ENCODE measurements at regions not wholly inside any gene's neighbourhood (a gene's known extent, or its start where the extent isn't known, plus 50 kb on each side); places are given as distances from the start of the nearest gene placed in this dataset.

DNA sequence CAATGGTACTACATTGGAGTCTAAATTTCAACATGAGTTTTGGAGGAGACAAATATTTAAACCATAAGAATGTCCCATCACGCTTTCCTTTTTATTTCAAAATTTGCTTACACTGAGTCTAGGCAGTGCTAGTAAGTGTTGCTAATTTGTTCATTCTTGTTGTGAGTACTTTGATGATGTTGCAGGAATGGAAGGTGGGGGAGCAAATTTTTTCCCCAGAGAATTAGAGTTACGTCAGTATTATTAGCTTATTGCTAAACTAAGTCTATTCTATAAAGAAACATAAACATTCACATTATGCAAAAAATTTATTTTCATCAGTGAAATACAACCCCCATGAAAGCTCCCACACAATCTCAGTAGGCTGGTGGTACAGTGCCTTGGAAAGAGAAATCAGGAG, 88.0 kb downstream of the BLID start:
- TF ChIP-seq, protein P1, sequence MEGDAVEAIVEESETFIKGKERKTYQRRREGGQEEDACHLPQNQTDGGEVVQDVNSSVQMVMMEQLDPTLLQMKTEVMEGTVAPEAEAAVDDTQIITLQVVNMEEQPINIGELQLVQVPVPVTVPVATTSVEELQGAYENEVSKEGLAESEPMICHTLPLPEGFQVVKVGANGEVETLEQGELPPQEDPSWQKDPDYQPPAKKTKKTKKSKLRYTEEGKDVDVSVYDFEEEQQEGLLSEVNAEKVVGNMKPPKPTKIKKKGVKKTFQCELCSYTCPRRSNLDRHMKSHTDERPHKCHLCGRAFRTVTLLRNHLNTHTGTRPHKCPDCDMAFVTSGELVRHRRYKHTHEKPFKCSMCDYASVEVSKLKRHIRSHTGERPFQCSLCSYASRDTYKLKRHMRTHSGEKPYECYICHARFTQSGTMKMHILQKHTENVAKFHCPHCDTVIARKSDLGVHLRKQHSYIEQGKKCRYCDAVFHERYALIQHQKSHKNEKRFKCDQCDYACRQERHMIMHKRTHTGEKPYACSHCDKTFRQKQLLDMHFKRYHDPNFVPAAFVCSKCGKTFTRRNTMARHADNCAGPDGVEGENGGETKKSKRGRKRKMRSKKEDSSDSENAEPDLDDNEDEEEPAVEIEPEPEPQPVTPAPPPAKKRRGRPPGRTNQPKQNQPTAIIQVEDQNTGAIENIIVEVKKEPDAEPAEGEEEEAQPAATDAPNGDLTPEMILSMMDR (IDR thresholded peaks at IDR 0.05; ENCODE audit: control extremely low read depth, extremely low read depth) = no peak
- no peak overlapping the region for H3K27ac ChIP-seq (ENCODE audit: low read depth in 1 of 2, low read length in 1 of 2)
- H3K9me3 ChIP-seq (ENCODE audit: control insufficient read depth in 4 of 4, insufficient read depth in 3 of 4, low read length in 3 of 4) = peaks cover 0 to 4% (median 0%) of the 10 kb centered on the region in 4 donors
- ATAC-seq (ENCODE audit: insufficient read depth, low FRiP score) (no peak), DNase-seq (no peak)
- no peaks in the 10 kb centered on the region for H3K4me1 ChIP-seq (ENCODE audit: control insufficient read depth in 5 of 5, insufficient read depth in 5 of 5, low read length in 5 of 5)
- no peak overlapping the region for H3K4me3 ChIP-seq
- 88 to 90% methylated on average over 2 of the region's 2 CpGs for WGBS, 2 donors
- H3K36me3 ChIP-seq (ENCODE audit: control insufficient read depth in 4 of 4, insufficient read depth in 4 of 4, low read length in 4 of 4) = no peaks in the 10 kb centered on the region
- no peaks in the 10 kb centered on the region for H3K27me3 ChIP-seq (ENCODE audit: control insufficient read depth in 3 of 3, insufficient read depth in 3 of 3, low read length in 2 of 3)
- no peak overlapping the region for H3K9ac ChIP-seq (ENCODE audit: insufficient read depth in 1 of 2, low read length in 2 of 2)

DNA sequence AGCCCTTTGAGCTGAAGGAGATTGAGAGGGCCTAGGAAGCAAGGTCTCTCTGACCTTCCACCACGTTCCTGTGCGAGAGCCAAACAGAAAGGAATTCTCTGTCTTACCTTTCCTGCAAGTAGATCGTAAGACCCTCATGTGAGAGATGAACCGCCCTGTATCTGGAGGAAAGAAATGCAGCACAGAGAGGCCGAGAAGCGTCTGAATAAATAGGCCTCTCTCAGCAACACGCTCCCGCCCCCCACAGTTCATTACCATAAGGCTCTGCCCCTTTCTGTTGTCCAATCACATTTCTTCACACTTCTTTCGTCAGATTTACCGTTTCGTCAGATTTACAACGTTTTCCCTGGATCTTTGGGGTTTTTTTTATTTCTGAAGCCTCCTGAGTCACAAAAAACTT, 90.3 kb downstream of the BLID start:
- no peak overlapping the region for H3K4me3 ChIP-seq
- peaks cover 0 to 4% (median 0%) of the 10 kb centered on the region in 4 donors for H3K9me3 ChIP-seq (ENCODE audit: control insufficient read depth in 4 of 4, insufficient read depth in 3 of 4, low read length in 3 of 4)
- H3K27me3 ChIP-seq (ENCODE audit: control insufficient read depth in 3 of 3, insufficient read depth in 3 of 3, low read length in 2 of 3) = no peaks in the 10 kb centered on the region
- no peaks in the 10 kb centered on the region for H3K36me3 ChIP-seq (ENCODE audit: control insufficient read depth in 4 of 4, insufficient read depth in 4 of 4, low read length in 4 of 4)
- TF ChIP-seq, protein P1 (IDR thresholded peaks at IDR 0.05; ENCODE audit: control extremely low read depth, extremely low read depth) = no peak
- no peaks in the 10 kb centered on the region for H3K4me1 ChIP-seq (ENCODE audit: control insufficient read depth in 5 of 5, insufficient read depth in 5 of 5, low read length in 5 of 5)
- no peak for DNase-seq
- no peak overlapping the region for H3K27ac ChIP-seq (ENCODE audit: low read depth in 1 of 2, low read length in 1 of 2)
- 91 to 93% methylated on average over 12 of the region's 12 CpGs for WGBS, 2 donors
- no peak overlapping the region for H3K9ac ChIP-seq (ENCODE audit: insufficient read depth in 1 of 2, low read length in 2 of 2)
- ATAC-seq (ENCODE audit: insufficient read depth, low FRiP score) = no peak

GRCh38 chr11:122024278-122024677, 91.7 kb downstream of the BLID start:
- Histone ChIP-seq H3K9ac (ENCODE audit: insufficient read depth in 1 of 2, low read length in 2 of 2) (no peak overlapping the region), H3K27ac (ENCODE audit: low read depth in 1 of 2, low read length in 1 of 2) (no peak overlapping the region), H3K4me1 (ENCODE audit: control insufficient read depth in 5 of 5, insufficient read depth in 5 of 5, low read length in 5 of 5) (peaks cover 0 to 2% (median 0%) of the 10 kb centered on the region in 5 donors), H3K36me3 (ENCODE audit: control insufficient read depth in 4 of 4, insufficient read depth in 4 of 4, low read length in 4 of 4) (no peaks in the 10 kb centered on the region), H3K4me3 (no peak overlapping the region), H3K9me3 (ENCODE audit: control insufficient read depth in 4 of 4, insufficient read depth in 3 of 4, low read length in 3 of 4) (peaks cover 0 to 2% (median 0%) of the 10 kb centered on the region in 4 donors), H3K27me3 (ENCODE audit: control insufficient read depth in 3 of 3, insufficient read depth in 3 of 3, low read length in 2 of 3) (no peaks in the 10 kb centered on the region)
- DNase-seq (no peak), ATAC-seq (ENCODE audit: insufficient read depth, low FRiP score) (no peak)
- TF ChIP-seq, protein P1 (IDR thresholded peaks at IDR 0.05; ENCODE audit: control extremely low read depth, extremely low read depth) = no peak
- 75 to 88% methylated on average over 3 of the region's 3 CpGs for WGBS, 2 donors

DNA sequence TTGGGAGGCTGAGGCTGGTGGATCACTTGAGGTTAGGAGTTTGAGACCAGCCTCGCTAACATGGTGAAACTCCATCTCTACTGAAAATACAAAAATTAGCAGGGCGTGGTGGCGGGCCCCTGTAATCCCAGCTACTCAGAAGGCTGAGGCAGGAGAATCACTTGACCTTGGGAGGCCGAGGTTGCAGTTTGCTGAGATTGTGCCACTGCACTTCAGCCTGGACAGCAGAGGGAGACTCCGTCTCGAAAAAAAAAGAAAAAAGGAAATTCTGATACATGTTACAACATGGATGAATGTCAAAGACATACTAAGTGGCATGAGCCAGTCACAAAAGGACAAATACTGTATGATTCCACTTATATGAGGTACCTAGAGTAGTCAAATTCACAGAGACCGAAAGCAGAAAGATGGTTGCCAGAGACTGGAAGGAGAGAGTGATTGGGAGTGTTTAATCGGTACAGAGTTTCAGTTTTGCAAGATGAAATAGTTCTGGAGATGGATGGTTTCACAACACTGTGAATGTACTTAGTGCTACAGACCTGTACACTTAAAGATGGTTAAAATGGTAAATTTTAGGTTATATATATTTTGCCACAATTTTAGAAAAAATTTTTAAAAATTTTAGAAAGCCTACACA, 92.3 kb downstream of the BLID start:
- Histone ChIP-seq H3K9ac (ENCODE audit: insufficient read depth in 1 of 2, low read length in 2 of 2) (no peak overlapping the region), H3K36me3 (ENCODE audit: control insufficient read depth in 4 of 4, insufficient read depth in 4 of 4, low read length in 4 of 4) (no peaks in the 10 kb centered on the region), H3K9me3 (ENCODE audit: control insufficient read depth in 4 of 4, insufficient read depth in 3 of 4, low read length in 3 of 4) (no peaks in the 10 kb centered on the region), H3K27ac (ENCODE audit: low read depth in 1 of 2, low read length in 1 of 2) (no peak overlapping the region), H3K27me3 (ENCODE audit: control insufficient read depth in 3 of 3, insufficient read depth in 3 of 3, low read length in 2 of 3) (no peaks in the 10 kb centered on the region), H3K4me3 (no peak overlapping the region), H3K4me1 (ENCODE audit: control insufficient read depth in 5 of 5, insufficient read depth in 5 of 5, low read length in 5 of 5) (peaks cover 0 to 2% (median 0%) of the 10 kb centered on the region in 5 donors)
- TF ChIP-seq, protein P1 (IDR thresholded peaks at IDR 0.05; ENCODE audit: control extremely low read depth, extremely low read depth) = no peak
- WGBS, 2 donors = 82 to 84% methylated on average over 8 of the region's 8 CpGs
- DNase-seq = no peak
- no peak for ATAC-seq (ENCODE audit: insufficient read depth, low FRiP score)
